GM21825 (cell line): ENCODE measurements at regions not wholly inside any gene's neighbourhood (a gene's known extent, or its start where the extent isn't known, plus 50 kb on each side); places are given as distances from the start of the nearest gene placed in this dataset.

Experiments used
- ATAC-seq: cut with Tn5 transposase; IDR thresholded peaks from one replicate; pipeline ENCODE4 v1.9.1; 2021; ENCODE audit warnings: mild to moderate bottlenecking, moderate library complexity; ENCODE audit not compliant: unreplicated experiment

- ATAC-seq, result no peak
Observed at GRCh38 chr4:126087101-126087500, 772.3 kb downstream of the FAT4 start.

- no peak for ATAC-seq
Observed at GRCh38 chr4:126097155-126097799, 782.5 kb downstream of the FAT4 start.

- ATAC-seq, result no peak
Observed at GRCh38 chr4:126106658-126107057, 791.9 kb downstream of the FAT4 start.

- ATAC-seq, result no peak
Observed at GRCh38 chr4:126109836-126110235, 795.1 kb downstream of the FAT4 start.

GRCh38 chr4:126113058-126113457, 798.3 kb downstream of the FAT4 start:
- no peak for ATAC-seq

GRCh38 chr4:126123611-126124325, 809.0 kb downstream of the FAT4 start:
- no peak for ATAC-seq

GRCh38 chr4:126124818-126125217, 810.1 kb downstream of the FAT4 start:
- no peak for ATAC-seq

GRCh38 chr4:126130215-126130614, 815.5 kb downstream of the FAT4 start:
- ATAC-seq, result no peak

GRCh38 chr4:126136922-126137781, 822.4 kb downstream of the FAT4 start:
- ATAC-seq, result no peak

- no peak for ATAC-seq
Observed at GRCh38 chr4:126137782-126138170, 823.0 kb downstream of the FAT4 start.

- no peak for ATAC-seq
Observed at GRCh38 chr4:126144543-126145237, 829.9 kb downstream of the FAT4 start.

GRCh38 chr4:126168484-126168883, 853.7 kb downstream of the FAT4 start:
- no peak for ATAC-seq

GRCh38 chr4:126172126-126172525, 857.4 kb downstream of the FAT4 start:
- no peak for ATAC-seq

GRCh38 chr4:126174627-126175026, 859.9 kb downstream of the FAT4 start:
- ATAC-seq, result no peak

GRCh38 chr4:126180642-126181041, 865.9 kb downstream of the FAT4 start:
- no peak for ATAC-seq

GRCh38 chr4:126182336-126182735, 867.6 kb downstream of the FAT4 start:
- ATAC-seq, result no peak

- ATAC-seq, result no peak
Observed at GRCh38 chr4:126182786-126183185, 868.0 kb downstream of the FAT4 start.

GRCh38 chr4:126183206-126183605, 868.5 kb downstream of the FAT4 start:
- ATAC-seq, result no peak

GRCh38 chr4:126191536-126191935, 876.8 kb downstream of the FAT4 start:
- ATAC-seq, result no peak

- ATAC-seq, result no peak
Observed at GRCh38 chr4:126192506-126192905, 877.8 kb downstream of the FAT4 start.
